Right ventricle myocardium superior (tissue), 1 donor: ENCODE measurements at regions not wholly inside any gene's neighbourhood (a gene's known extent, or its start where the extent isn't known, plus 50 kb on each side); places are given as distances from the start of the nearest gene placed in this dataset.
"Not testable (repeated sequence)": the region's sequence is repeated elsewhere in the genome, so short reads cannot be mapped to it uniquely, and the experiment has no call there.

Experiments used
- ATAC-seq: fragments of 200-7000 bp; cut with Tn5 transposase; one replicate; pipeline ENCODE4 v1.9.1; 2020; ENCODE audit warnings: mild to moderate bottlenecking; ENCODE audit not compliant: poor library complexity
- DNase-seq: peaks from one replicate; pipeline ENCODE4 v3.0.0-alpha.2; 2020
- intact Hi-C: fragments of 100-400 bp; cut with DNase I; formaldehyde crosslinking; loops from one replicate; pipeline ENCODE4 v1.11.2; 2022
- donor health status: DM: no; HTN: yes; CAD: no; lungs with severe emphysema.

DNA sequence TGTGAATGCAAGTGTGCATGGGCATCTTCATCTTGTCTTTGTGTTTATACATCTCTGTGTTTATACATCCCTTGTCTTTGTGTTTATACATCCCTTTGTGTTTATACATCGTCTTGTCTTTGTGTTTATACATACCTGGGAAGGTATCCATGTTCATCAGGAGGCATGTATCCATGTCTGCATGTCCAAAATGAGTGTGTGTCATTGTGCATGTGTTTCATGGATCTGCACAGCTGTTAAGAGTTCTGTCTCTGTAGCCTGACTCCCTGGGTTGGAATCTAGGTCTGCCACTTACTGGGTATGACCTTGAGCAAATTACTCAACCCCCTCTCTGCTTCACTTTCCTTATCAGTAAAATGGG, 50.1 kb upstream of the SIRPA start:
- no peak for ATAC-seq
- no peak for DNase-seq
- intact Hi-C loops: no loop called here

DNA sequence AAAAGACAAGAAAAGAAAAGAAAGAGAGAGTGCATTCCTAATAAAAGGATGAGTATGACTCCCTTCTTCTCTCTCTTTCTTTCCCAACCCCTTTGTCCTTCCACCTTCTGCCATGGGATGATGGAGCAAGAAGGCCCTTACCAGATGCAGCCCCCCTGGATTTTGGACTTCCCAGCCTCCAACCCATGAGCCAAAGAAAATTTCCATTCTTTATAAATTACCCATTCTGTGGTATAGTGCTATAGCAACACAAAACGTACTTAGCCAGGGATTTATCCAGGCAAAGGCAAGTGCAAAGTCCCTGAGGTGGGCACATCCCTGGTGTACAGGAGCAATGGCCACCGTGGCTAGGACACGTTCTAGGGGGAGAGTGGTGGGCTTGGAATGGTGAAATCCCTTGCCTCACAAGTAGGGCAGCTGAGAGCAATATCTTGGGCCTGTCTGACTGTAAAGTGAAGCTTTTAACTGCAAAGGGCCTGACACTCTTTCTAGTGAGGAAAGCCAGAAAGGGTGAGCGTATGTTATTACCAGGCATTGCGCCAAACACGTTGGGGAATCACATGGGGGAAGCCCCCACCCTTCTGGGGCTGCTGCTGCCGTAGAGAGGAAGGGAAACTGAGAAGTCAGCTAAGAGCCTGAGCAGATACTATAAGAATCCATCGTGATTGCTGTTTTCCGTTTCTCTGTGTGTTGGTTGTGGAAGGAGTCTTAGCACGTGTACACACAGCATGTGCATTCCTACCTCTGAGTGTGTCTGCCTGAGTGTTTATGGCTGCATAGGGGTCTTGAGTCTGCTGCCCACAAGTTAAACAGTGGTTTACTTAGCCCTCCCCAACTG, 50.7 kb upstream of the SIRPA start:
- DNase-seq (peak; percentile 58), ATAC-seq (peak; percentile 78)
- intact Hi-C loops: no loop called here

DNA sequence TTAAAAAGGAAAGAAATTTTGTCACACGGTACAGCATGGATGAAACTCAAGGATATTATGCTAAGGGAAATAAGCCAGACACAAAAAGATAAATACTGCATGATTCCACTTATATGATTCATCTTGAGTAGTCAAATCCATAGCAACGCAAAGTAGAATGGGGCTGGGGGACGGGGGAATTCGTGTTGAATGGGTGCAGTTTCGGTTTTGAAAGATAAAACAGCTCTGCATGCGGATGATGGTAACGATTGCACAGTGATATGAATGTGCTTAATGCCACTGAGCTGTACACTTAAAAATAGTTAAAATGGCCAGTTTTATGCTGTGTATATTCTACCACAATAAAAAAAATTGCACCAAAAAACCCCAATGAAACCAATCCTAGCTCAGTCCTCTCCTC, 52.9 kb upstream of the SIRPA start:
- no peak for ATAC-seq
- DNase-seq: no peak
- intact Hi-C loops: no loop called here

DNA sequence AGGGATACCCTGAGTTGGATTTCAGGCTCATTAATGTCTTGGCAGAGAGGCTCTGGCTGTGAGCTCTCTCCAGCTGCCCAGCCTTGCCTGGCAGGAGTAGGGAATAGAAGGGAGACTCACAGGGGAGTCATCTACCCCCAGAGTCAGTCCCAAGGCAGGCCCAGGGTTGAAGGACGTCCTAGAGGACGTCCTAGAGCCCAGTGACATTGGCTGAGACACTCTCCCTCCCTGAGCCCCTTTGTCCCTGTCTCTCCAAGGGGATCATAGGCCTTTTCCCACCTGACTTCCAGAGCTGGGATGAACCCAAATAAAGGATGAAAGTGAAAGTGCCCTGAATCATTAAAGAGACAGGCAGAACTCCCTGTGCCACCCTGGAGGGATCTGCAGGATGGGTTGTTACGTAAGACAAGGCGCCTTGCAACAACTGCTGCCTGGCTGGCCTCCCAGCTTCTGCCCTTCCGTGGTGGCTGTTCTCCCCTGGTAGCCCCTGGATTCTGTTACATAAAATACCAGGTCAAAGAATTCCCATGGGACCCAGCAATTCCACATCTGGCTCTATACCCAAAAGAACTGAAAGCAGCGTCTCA, 53.6 kb upstream of the SIRPA start:
- intact Hi-C loops: no loop called here
- peak; percentile 49 for ATAC-seq
- DNase-seq: no peak

DNA sequence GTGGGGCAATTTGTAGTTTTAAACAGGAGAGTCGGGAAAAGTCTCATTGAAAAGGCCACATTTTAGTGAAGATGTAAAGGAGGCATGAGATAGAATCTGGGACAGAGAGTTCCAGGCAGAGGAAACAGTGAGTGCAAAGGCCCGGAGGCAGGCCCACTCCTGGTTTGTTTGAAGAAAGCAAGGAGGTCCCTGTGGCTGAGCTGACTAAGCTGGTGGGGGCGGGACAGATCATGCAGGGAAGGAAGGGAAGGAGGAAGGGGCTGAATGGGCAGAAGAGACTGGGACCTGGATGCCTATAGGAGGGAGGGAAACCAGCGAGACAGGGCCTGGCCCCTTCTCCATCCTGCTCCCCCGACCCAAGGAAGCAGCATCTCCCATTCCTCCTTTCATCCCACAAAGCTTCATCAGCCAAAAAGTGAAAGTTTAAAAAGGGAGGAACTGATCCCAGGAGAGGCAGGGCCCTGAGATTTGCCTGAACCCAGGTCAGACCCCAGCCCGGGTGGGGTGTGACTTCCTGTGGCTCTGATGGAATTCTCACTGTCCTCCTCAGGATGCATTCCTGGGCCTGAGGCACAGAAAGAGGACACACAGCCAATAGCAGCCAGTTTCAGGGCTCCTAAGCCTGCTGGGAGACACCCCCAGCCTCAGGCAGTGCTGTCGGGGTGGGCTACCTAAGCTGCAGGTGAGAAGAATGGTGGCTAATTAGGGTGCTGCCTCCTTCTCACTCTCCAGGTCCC, 54.2 kb upstream of the SIRPA start:
- ATAC-seq (no peak), DNase-seq (no peak)
- intact Hi-C loops: no loop called here

DNA sequence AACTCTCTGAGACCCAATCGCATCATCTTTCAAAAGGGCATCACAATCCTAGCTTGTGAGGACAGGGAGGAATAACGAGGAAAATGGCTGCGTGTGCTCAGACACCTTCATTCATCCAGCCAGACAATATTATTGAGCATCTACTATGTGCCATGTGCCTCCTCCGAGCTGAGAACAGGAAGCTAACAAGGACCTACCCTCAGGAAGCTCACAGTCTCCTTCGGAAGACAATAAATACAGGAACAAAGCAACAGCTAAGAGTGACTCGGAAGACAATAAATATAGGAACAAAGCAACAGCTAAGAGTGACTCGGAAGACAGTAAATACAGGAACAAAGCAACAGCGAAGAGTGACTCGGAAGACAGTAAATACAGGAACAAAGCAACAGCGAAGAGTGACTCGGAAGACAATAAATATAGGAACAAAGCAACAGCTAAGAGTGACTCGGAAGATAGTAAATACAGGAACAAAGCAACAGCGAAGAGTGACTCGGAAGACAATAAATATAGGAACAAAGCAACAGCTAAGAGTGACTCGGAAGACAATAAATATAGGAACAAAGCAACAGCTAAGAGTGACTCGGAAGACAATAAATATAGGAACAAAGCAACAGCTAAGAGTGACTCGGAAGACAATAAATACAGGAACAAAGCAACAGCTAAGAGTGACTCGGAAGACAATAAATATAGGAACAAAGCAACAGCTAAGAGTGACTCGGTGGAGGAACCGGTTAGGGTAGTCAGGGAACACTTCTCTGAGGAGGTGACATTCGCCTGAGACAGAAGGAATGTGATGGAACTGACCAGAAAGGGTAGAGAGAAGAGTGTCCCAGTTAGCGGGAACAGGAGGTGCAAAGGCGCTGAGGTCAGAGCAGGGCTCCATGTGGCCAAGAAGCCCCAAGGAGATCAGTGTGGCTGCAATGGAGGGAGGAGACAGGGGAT, 55.6 kb upstream of the SIRPA start:
- intact Hi-C loops, DNase-seq, ATAC-seq: not testable (repeated sequence)

DNA sequence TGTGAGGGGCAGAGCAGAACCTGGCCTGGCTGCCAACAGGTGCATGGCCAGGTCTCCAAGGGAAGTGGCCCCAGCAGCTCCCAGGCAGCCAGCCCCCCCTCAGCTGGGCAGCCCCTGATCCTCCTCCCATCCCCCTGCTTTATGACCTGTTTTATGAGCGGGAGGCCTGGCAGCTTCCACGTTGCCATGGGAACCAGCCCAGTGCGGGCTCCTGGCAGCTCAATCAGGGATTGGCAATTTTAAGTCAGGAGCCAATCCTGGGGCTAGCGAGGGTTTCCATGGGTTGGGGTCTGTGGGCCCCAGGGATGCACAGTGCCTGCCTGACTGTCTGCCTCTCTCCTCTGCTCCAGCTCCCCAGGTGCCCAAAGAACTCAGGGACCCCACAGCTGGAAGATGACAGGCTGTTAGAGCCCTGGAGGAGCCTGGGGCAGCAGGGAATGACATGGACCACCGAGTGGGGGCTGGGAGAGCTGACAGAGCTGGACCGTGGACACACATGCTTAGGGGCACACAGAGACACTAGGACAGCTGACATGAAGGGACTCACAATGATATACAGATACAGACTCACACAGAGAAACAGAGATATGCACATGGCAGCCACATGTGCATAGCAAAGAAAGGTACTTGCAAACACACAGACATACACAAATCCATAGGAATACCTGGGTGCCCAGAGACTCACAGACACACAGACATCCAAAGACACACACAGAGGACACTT, 56.5 kb upstream of the SIRPA start:
- intact Hi-C loops: no loop called here
- DNase-seq: no peak
- no peak for ATAC-seq

DNA sequence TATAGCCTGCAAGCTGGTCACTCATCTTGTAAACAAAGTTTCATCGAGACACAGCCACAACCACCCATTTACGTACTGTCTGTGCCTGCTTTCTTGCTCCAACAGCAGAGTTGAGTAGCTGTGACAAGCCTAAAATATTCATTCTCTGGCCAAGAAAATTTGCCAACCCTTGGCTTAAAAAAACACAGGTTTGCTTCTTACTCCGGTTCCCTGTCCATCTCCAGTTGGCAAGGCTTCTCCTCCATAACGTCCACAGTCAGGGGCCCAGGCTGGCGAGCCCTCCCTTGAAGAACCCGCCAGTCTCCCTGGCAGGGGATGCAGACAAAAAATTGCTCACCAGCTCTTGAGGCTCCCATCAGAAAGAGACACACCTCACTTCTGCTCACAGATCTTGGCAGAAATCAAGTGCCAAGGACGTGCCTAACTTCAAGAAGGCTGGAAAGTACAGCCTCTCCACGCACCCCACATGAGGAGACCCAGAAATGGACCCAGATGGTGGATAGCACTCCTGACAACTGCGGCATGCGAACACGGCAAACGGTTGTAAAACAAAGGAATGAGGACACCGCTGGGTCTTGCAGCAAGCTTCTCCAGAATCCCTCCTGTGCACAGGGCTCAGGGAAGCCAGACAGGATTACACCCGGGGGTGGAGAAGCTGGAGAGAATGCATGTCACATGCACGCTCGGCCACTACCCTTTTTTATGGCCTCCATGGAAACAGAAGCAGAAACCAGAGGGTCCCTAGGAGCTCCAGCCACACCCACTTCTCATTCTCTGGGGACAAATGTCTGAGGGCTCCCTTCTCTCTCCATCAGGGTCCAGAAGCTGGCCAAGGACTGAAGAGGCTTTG, 59.8 kb upstream of the SIRPA start:
- ATAC-seq: no peak
- intact Hi-C loops: no loop called here
- no peak for DNase-seq

DNA sequence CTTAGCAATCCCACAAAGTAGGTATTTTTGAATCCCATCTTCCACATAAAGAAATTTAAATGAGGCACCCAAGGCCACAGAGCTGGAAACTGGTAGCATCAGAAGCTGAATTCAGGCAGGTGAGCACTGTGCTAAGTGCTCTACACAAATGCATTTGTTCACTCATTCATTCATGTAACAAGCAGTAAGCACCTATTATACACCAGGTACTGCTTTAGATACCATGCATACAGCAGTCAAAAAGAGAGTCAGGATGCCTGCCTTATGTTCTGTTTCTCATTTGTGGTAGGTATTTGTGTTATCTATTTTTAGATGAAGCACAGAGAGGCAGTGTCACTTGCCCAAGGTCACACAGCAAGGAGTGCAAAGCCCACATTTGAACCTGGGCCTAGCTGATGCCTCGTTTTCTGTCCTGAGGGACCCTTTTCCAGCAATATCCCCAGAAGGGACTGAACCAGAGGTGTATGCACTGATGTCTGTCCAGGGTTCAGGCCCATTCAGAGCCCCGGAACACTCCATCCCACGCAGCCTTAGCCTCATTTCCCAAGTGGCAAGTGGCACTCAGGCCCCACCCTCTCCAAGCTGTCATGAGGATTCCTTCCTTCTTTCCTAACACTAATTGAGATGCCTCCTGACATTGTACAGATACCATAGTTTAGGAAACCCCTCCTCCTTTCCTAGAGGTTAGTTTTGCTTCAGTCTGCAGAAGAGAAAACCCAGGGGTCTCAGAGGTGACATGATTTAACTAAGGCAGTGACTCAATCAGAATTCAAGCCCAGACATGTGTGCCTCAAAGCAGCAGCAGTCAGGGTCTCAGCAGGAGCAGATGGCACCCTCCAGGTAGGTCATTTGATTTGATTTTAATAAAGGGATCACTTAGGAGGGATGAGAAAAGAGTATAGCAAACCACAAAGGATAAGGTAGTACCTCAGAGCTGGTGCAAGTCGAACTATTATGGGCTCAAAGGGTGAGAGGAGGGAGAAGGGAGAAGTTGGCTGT, 61.2 kb upstream of the SIRPA start:
- no peak for ATAC-seq
- no peak for DNase-seq
- intact Hi-C loops: no loop called here

DNA sequence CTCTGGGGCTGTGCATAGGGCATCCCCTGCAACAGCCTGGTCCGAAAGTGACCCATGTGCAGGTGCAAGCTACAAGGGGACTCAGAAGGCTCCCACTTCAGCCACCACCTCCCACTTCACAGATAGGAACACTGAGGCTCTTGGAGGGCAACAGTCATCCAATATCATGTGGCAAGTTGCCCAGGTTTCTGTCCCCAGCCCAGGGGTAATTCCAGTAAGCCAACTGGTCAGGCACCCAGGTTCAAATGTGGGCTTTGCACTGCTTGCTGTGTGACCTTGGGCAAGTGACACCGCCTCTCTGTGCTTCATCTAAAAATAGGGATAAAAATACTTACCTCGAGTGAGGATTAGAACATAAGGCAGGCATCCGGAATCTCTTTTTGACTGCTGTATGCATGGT, 62.0 kb upstream of the SIRPA start:
- ATAC-seq (no peak), DNase-seq (no peak)
- intact Hi-C loops: no loop called here

DNA sequence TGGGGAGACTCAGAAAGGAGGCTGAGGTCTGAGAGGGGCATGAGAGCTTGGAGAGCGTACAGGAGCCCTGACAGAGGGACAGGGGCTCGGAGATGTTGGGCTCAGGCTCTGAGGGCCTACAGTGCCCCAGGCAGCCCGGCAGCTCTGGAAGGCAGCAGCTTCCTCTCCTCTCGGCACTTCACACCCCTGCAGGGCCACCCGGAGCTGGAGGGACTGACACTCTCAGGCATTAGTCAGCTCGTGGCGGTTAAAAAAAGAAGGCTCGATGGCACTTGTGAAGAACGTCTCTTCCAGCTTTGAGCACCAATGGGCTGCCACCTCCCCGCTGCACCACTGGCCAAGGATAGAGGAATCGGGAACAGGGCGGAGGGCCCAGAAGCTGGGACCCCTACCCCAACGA, 62.6 kb upstream of the SIRPA start:
- ATAC-seq (no peak), DNase-seq (no peak)
- intact Hi-C loops: no loop called here

DNA sequence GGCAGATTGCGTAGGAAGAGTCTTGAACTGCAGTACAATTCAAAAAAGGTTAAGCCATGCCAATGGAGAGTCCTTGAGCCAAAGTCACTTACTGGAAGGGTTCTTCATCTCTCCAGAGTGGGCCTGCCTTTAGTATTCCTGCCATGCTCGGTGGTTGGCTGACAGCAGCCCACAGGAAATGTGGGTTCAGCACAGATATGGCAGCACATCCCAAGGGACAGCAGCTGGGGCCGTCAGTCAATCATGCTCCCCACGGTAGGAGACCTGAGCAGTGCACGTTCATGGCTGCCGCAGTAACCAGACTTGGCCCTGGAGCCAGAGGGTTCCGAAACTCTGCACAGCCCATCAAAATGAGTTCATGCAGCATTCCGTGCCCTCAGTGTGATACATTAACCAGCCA, 63.6 kb upstream of the SIRPA start:
- no peak for ATAC-seq
- DNase-seq: no peak
- intact Hi-C loops: no loop called here

DNA sequence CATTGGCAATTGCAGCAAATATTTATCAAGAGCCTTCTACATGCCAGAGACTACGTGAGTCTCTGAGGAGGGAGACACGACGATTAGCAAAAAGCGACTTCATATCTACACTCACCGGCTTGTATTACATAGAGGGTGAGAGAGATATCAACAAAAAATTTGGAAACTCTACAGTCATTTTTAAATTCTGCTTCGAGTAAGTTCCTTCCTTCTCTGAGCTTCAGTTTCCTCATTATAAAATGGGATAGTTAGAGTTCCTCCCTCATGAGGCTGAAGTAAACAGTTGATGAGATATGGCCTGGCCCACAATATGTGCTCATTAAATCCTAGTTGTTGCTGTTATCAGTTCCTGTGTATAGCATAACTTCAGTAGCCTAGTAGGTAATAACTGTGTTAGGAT, 64.1 kb upstream of the SIRPA start:
- no peak for ATAC-seq
- intact Hi-C loops: no loop called here
- DNase-seq: no peak

DNA sequence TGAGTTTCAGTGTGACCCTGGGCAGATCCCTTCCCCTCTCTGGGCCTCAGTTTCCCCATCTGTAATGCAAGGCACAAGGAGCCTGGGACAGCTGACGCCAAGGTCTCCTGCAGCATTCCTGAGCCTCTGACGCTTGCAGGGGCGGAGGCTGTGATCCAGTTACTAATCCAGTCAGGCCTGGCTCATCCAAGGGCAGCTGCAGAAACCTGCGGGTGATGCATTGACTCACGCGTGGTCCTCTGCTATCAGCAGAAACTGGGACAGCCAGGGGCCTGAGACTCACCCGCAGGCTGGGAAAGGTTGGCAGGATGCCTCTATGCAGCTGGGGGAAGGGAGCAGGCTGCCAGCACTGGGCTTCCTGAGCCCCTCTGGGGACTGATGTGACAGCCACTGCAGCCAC, 65.0 kb upstream of the SIRPA start:
- DNase-seq: peak; percentile 80
- intact Hi-C loops: no loop called here
- ATAC-seq: peak; percentile 88

DNA sequence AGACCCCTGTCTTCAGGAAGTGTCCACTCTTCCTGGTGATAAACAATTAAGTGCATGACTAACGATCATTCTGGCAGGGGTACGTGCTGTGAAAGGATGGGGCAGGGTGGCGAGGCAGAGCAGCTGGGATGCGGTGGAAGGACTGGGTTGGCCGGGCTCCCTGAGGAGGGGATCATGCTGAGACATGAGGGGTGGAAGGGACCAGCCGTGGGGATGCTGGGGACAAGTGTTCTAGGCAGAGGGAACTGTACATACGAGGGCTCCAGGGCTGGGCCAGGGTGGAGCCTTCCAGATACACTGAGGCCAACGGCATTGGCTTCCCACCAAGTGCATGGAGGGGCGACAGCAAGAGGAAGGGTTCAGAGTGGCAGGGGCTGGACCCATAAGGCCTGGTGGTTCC, 65.7 kb upstream of the SIRPA start:
- no peak for DNase-seq
- intact Hi-C loops: no loop called here
- ATAC-seq: no peak

DNA sequence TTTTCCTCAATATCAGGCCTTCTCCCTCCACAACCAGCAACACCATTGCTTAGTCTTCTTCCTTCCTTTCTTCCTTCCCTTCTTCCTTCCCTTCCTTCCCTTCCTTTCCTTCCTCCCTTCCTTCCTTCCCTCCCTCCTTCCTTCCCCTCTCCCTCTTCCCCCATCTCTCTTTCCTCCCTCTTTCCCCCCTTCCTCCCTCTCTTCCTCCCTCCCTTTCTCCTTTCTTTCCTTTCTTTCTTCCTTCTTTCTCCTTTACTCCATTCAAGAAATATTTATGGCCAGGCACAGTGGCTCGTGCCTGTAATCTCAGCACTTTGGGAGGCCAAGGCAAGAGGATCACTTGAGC, 66.4 kb upstream of the SIRPA start:
- DNase-seq (no peak), ATAC-seq (no peak)
- intact Hi-C loops: no loop called here
